ENCODE measurements at regions not wholly inside any gene's neighbourhood (a gene's known extent, or its start where the extent isn't known, plus 50 kb on each side); places are given as distances from the start of the nearest gene placed in this dataset.

DNA sequence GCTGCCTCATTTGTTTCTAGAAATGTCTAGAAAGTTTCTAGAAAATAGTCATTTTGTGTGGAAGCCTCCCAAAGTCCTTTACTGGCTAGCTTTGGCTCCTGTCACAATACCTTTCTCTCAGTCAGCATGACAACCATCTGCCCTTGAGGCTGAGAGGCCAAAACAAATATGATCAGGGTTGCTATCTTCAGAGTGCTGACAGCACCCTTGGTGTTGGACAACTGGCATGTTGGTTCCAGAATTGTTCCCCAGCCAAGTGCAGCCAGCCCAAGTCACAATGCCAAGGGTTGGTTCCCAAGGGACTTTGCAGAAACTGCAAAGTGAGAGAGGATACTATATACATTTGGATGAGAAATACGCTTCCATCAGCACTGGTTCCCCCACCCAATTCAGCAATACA is 140.9 kb upstream of the GAS1 start:
- DNase-seq (ENCODE audit: extremely low read depth, low read depth) = no peak
- TF ChIP-seq, protein P1, sequence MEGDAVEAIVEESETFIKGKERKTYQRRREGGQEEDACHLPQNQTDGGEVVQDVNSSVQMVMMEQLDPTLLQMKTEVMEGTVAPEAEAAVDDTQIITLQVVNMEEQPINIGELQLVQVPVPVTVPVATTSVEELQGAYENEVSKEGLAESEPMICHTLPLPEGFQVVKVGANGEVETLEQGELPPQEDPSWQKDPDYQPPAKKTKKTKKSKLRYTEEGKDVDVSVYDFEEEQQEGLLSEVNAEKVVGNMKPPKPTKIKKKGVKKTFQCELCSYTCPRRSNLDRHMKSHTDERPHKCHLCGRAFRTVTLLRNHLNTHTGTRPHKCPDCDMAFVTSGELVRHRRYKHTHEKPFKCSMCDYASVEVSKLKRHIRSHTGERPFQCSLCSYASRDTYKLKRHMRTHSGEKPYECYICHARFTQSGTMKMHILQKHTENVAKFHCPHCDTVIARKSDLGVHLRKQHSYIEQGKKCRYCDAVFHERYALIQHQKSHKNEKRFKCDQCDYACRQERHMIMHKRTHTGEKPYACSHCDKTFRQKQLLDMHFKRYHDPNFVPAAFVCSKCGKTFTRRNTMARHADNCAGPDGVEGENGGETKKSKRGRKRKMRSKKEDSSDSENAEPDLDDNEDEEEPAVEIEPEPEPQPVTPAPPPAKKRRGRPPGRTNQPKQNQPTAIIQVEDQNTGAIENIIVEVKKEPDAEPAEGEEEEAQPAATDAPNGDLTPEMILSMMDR (IDR thresholded peaks at IDR 0.05; ENCODE audit: low read depth, low read length, missing control alignments) = no peak
- no peak overlapping the region for H3K4me3 ChIP-seq (replicated peaks; ENCODE audit: low read depth, low read length)

DNA sequence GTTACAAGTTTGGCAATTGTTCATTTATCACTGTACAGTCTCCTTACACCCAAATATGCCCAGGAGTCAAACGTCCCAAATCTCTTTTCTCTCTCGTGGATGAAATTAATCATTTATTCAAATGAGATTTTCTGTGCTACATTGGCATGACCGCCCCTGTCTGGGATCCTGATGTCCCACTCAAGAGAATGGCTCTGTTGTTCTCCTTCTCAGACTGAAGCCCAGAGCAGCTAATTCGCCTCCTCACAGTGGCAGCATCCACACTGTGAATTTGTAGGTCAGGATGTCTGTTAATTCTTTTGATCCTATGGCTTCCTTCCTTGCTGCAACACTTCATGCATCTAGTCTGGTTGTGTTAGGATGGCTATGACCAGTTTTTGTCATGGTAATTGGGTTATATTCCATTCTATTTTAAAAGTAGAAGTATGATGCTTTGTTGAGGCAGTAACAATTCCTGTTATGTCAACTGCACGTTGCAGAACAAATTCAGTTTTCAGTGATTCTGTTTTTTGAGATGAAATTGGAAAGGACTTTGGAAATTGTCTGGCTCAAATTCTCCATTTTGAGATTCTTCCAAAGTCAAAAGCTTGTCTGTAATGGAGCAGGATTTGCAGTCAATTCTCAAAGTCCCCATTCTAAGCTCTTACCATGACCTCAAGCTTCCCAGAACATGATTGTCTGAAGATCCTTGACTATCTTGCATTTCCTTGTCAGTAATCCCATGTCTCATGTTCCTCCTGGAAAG is 141.5 kb upstream of the GAS1 start:
- TF ChIP-seq, protein P1 (IDR thresholded peaks at IDR 0.05; ENCODE audit: low read depth, low read length, missing control alignments) = no peak
- no peak overlapping the region for H3K4me3 ChIP-seq (replicated peaks; ENCODE audit: low read depth, low read length)
- DNase-seq (ENCODE audit: extremely low read depth, low read depth) = no peak

DNA sequence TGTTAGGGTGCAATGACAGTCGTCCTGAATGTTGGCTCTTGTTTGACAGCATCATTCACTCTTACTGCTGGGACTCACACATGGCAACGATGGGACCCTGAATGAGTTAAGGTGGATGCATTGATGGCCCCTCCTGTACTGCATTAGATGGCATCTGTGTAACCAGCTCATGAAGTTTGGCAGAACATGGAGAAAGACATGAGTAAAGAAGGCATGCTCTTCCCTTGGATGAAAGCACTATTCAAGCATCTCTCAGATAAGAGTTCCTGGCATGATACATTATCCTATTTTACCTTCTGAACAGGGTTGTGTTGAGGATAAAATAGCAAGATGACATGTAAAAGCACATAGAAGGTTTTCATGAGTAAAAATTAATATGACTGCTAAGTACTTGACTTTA is 142.2 kb upstream of the GAS1 start:
- no peak overlapping the region for H3K4me3 ChIP-seq (replicated peaks; ENCODE audit: low read depth, low read length)
- DNase-seq (ENCODE audit: extremely low read depth, low read depth) = no peak
- TF ChIP-seq, protein P1 (IDR thresholded peaks at IDR 0.05; ENCODE audit: low read depth, low read length, missing control alignments) = no peak

DNA sequence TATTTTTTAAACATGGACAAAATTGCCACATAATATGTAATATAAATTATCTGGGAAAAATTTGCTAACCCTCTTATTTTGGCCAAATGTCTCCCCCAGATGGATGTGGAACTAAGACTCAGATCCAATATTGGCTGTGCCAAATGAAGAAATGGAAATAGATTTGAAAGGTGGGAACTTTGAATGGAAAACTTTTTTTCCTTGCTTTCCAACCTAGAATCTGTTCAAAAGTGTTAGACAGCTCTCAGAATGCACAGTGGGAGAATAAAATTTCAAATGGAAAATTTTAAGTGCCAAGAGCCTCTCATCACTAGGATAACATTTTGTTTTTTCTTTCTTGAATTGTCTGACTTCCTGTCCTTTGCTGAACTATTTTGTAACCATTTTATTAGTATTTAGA is 142.6 kb upstream of the GAS1 start:
- no peak overlapping the region for H3K4me3 ChIP-seq (replicated peaks; ENCODE audit: low read depth, low read length)
- TF ChIP-seq, protein P1 (IDR thresholded peaks at IDR 0.05; ENCODE audit: low read depth, low read length, missing control alignments) = no peak
- no peak for DNase-seq (ENCODE audit: extremely low read depth, low read depth)

DNA sequence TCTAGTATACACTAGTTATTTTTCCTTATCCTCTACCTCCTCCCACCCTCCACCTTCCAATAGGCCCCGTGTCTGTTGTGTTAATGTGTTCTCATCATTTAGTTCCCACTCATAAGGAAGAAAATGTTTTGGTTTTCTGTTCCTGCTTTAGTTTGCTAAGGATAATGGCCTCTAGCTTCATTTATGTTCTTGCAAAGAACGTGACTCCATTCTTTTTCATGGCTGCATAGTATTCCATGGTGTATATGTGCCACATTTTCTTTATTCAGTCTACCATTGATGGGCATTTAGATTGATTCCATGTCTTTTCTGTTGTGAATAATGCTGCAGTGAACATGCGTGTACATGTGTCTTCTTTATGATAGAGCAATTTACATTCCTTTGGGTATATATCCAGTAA is 146.5 kb upstream of the GAS1 start:
- no peak for DNase-seq (ENCODE audit: extremely low read depth, low read depth)
- TF ChIP-seq, protein P1 (IDR thresholded peaks at IDR 0.05; ENCODE audit: low read depth, low read length, missing control alignments) = no peak
- H3K4me3 ChIP-seq (replicated peaks; ENCODE audit: low read depth, low read length) = no peak overlapping the region

DNA sequence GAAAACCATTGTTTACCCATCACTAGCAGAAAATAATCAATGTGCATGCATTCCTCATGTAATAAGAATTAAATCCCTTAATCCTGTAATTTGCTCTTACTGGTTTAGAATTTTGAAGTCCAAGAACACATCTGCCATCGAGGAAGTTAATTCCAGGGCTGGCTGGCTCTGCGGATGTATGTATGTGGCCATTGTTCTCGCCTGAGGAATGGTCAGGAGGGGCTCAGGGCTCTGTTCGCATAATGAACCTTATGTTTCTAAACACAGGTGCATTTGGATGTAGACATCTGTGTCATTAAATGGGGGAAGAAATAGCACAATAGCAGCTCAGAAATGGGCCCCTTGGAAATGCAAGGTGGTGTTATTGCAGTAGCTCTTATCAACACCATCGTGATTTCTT is 148.6 kb upstream of the GAS1 start:
- TF ChIP-seq, protein P1 (IDR thresholded peaks at IDR 0.05; ENCODE audit: low read depth, low read length, missing control alignments) = no peak
- no peak for DNase-seq (ENCODE audit: extremely low read depth, low read depth)
- no peak overlapping the region for H3K4me3 ChIP-seq (replicated peaks; ENCODE audit: low read depth, low read length)

DNA sequence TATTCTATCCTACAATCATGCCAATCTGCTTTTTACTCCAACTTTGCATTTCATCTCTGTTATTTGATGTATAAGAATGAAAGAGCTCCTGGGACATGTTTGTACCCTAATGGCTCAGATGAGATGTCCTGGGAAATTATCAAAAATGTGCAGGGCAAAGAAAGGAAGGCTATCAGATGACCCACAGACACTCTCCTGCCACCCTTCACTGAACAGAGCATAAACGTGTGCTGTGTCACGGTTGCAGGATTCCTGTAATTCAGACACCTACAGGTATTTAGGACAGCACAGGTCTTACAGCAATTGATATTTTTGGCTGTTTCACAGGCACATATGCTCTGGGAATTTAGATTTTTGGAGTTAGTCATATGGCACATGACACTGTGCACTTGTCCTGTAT is 149.2 kb upstream of the GAS1 start:
- H3K4me3 ChIP-seq (replicated peaks; ENCODE audit: low read depth, low read length) = no peak overlapping the region
- TF ChIP-seq, protein P1 (IDR thresholded peaks at IDR 0.05; ENCODE audit: low read depth, low read length, missing control alignments) = no peak
- no peak for DNase-seq (ENCODE audit: extremely low read depth, low read depth)

Measured in HFF-Myc (cell line).